ENCODE measurements at regions not wholly inside any gene's neighbourhood (a gene's known extent, or its start where the extent isn't known, plus 50 kb on each side); places are given as distances from the start of the nearest gene placed in this dataset.

DNA sequence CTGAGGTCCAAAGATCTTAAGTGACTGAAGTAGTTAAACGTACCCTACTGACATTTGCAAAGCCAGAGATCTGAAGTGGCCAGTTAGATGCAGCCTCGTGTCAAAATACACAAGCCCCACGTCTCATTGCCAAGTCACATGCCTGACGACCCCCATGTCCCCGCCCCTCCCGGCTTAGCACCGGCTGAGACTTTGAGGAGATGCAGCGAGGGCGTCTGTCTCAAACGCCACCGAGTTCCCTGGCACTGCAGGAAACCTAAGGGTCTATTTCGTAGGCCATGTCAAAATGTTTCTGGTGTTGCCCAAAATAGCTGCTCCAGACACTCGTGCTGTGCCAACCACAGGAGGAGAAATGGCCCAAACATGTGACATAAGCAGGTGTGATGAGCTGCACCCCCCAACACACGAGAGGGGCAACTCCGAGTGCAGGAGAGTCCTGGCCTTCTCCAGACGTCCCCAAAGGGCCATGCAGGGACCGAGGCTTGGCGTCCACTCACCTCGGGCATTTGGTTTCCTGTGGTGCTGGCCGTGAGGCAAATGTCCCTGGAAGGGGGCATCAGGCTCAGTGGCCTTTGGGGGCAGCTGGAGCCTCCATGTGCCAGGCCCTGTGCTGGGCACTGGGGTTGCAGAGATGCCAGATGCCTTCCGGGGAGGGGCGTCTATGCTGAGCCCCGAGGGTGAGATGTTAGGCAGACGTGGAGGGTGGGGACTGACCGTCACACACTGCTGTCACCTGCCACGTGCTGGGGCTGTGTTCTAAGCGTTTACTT lies 67.0 kb downstream of the MATN1 start:
- TF ChIP-seq, protein P1, sequence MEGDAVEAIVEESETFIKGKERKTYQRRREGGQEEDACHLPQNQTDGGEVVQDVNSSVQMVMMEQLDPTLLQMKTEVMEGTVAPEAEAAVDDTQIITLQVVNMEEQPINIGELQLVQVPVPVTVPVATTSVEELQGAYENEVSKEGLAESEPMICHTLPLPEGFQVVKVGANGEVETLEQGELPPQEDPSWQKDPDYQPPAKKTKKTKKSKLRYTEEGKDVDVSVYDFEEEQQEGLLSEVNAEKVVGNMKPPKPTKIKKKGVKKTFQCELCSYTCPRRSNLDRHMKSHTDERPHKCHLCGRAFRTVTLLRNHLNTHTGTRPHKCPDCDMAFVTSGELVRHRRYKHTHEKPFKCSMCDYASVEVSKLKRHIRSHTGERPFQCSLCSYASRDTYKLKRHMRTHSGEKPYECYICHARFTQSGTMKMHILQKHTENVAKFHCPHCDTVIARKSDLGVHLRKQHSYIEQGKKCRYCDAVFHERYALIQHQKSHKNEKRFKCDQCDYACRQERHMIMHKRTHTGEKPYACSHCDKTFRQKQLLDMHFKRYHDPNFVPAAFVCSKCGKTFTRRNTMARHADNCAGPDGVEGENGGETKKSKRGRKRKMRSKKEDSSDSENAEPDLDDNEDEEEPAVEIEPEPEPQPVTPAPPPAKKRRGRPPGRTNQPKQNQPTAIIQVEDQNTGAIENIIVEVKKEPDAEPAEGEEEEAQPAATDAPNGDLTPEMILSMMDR (IDR thresholded peaks at IDR 0.05 in 8 of 11, conservative IDR thresholded peaks at IDR 0.05 in 3 of 11), result no peak
- TF ChIP-seq POLR2AphosphoS5 (IDR thresholded peaks at IDR 0.05) (no peak), POLR2A (IDR thresholded peaks at IDR 0.05) (no peak)

Data from spleen (tissue), 7 donors.